HCT116 (cell line): ENCODE measurements at regions not wholly inside any gene's neighbourhood (a gene's known extent, or its start where the extent isn't known, plus 50 kb on each side); places are given as distances from the start of the nearest gene placed in this dataset.
"Not testable (repeated sequence)": the region's sequence is repeated elsewhere in the genome, so short reads cannot be mapped to it uniquely, and the experiment has no call there.

Experiments
- ATAC-seq: fragments of 200-7000 bp; cut with Tn5 transposase; 2 replicates; pipeline ENCODE4 v1.9.1; 2020; ENCODE audit warnings: mild to moderate bottlenecking, moderate library complexity
- BruUV-seq: library from RNA; stranded (reverse); fragments of 400-500 nt; replicated peaks from 2 replicates; lab custom pipeline; 2021; lab: Mats Ljungman, UMichigan
- CTCF ChIA-PET: fragments of 300-600 bp; sonication (Branson Sonifier 250); formaldehyde crosslinking; loops from one replicate; lab custom pipeline; 2021; ENCODE audit warnings: antibody characterized with exemption; lab: Charles Lee
- POLR2A ChIA-PET: fragments of 300-600, 350-600 bp; sonication (Branson Sonifier 250); formaldehyde crosslinking; loops from one replicate; lab custom pipeline; 2021; ENCODE audit warnings: antibody characterized with exemption; lab: Charles Lee
- RAD21 ChIA-PET, 2 experiments: fragments of 300-600 bp; sonication (Branson Sonifier 250); formaldehyde crosslinking; loops; one replicate each; lab custom pipeline; 2023; ENCODE audit warnings: low total read pairs in 2 of 2; ENCODE audit not compliant: uncharacterized antibody in 2 of 2, unreplicated experiment in 2 of 2, low non-redundant PET in 1 of 2; lab: Charles Lee
- DNase-seq: peaks from one replicate; pipeline ENCODE4 v3.0.0-alpha.2; 2010; ENCODE audit warnings: low read depth, low spot score
- H2AFZ ChIP-seq: fragments of 200-600 bp; shearing (Covaris generic), sonication (generic); 2 replicates; pipeline ENCODE4 v1.6.1; 2017; ENCODE audit warnings: low read depth, mixed run types, mixed read lengths, antibody characterized with exemption, low read length; ENCODE audit not compliant: poor library complexity, severe bottlenecking
- H3K27ac ChIP-seq: 2 replicates; pipeline ENCODE4 v1.5.1; 2012; ENCODE audit warnings: low read depth, low read length
- H3K27me3 ChIP-seq: fragments of 200-600 bp; sonication (generic); 2 replicates; pipeline ENCODE4 v1.6.1; 2016; ENCODE audit warnings: mixed run types, low read length, mixed read lengths; ENCODE audit not compliant: insufficient read depth
- H3K36me3 ChIP-seq, 2 experiments: fragments of 200-500 bp in 1 of 2; fragments of 200-600 bp in 1 of 2; sonication (Bioruptor generic) in 1 of 2; sonication (generic) in 1 of 2; 2 replicates each; pipeline versions ENCODE4 v1.5.1 to v1.6.1; 2014 to 2016; ENCODE audit warnings: low read length in 2 of 2, inconsistent platforms in 1 of 2, mixed read lengths in 1 of 2, mixed run types in 1 of 2; ENCODE audit not compliant: insufficient read depth in 2 of 2, control insufficient read depth in 1 of 2
- H3K4me1 ChIP-seq, 2 experiments: fragments of 200-600 bp in 1 of 2; sonication (generic) in 1 of 2; 2 replicates each; pipeline versions ENCODE4 v1.5.1 to v1.6.1; 2012 to 2017; ENCODE audit warnings: low read length in 2 of 2, inconsistent platforms in 1 of 2, mild to moderate bottlenecking in 1 of 2, mixed read lengths in 1 of 2, mixed run types in 1 of 2, moderate library complexity in 1 of 2; ENCODE audit not compliant: insufficient read depth in 2 of 2, control insufficient read depth in 1 of 2
- H3K4me2 ChIP-seq: fragments of 200-600 bp; sonication (generic); 2 replicates; pipeline ENCODE4 v1.6.1; 2017; ENCODE audit warnings: mixed run types, low read length, mixed read lengths
- H3K4me3 ChIP-seq, 2 experiments: fragments of 200-600 bp in 1 of 2; sonication (generic) in 1 of 2; replicated peaks in 1 of 2; 2 replicates each; pipeline ENCODE4 v1.5.1; 2011 to 2016; ENCODE audit warnings: low read length in 2 of 2, control low read depth in 1 of 2, low read depth in 1 of 2, mild to moderate bottlenecking in 1 of 2, mixed read lengths in 1 of 2, mixed run types in 1 of 2
- H3K79me2 ChIP-seq: fragments of 200-600 bp; sonication (generic); 2 replicates; pipeline ENCODE4 v1.6.1; 2017; ENCODE audit warnings: mild to moderate bottlenecking, mixed run types, low read length, moderate library complexity, mixed read lengths; ENCODE audit not compliant: insufficient read depth
- H3K9ac ChIP-seq: fragments of 200-600 bp; sonication (generic); 2 replicates; pipeline ENCODE4 v1.6.1; 2016; ENCODE audit warnings: low read length, mixed read lengths
- H3K9me2 ChIP-seq: fragments of 200-600 bp; sonication (generic), shearing (Covaris generic); 2 replicates; pipeline ENCODE4 v1.6.1; 2017; ENCODE audit warnings: mixed run types, mild to moderate bottlenecking, moderate library complexity; ENCODE audit not compliant: insufficient read depth
- H3K9me3 ChIP-seq, 2 experiments: fragments of 200-500 bp in 1 of 2; fragments of 200-600 bp in 1 of 2; sonication (Bioruptor generic) in 1 of 2; sonication (generic) in 1 of 2; 2 replicates each; pipeline ENCODE4 v1.6.1; 2014 to 2017; ENCODE audit warnings: low read length in 2 of 2, mixed read lengths in 2 of 2, inconsistent platforms in 1 of 2, low read depth in 1 of 2, mild to moderate bottlenecking in 1 of 2, mixed run types in 1 of 2, moderate library complexity in 1 of 2; ENCODE audit not compliant: control insufficient read depth in 1 of 2, insufficient read depth in 1 of 2
- H4K20me1 ChIP-seq: fragments of 200-600 bp; sonication (generic), shearing (Covaris generic); 2 replicates; pipeline ENCODE4 v1.6.1; 2017; ENCODE audit warnings: mixed run types, mild to moderate bottlenecking, moderate library complexity; ENCODE audit not compliant: insufficient read depth
- CEBPB ChIP-seq: IDR thresholded peaks from 2 replicates; pipeline ENCODE4 v1.6.1; 2012; ENCODE audit warnings: low read depth
- EZH2phosphoT487 ChIP-seq: fragments of 200-600 bp; IDR thresholded peaks from 2 replicates; pipeline ENCODE4 v1.6.1; 2018; ENCODE audit warnings: antibody characterized with exemption, borderline replicate concordance
- SP1 ChIP-seq: IDR thresholded peaks from 2 replicates; pipeline ENCODE4 v1.6.1; 2012; ENCODE audit warnings: low read depth
- SRF ChIP-seq: IDR thresholded peaks from 2 replicates; pipeline ENCODE4 v1.6.1; 2012; ENCODE audit warnings: low read depth
- intact Hi-C: fragments of 100-400 bp; cut with micrococcal nuclease; formaldehyde crosslinking; loops from 2 replicates; pipeline ENCODE4 v1.10.0; 2022
- TF ChIP-seq, protein P1 (sequence below), 3 experiments: fragments of 200-600 bp in 1 of 3; sonication (generic) in 1 of 3; IDR thresholded peaks in 2 of 3; conservative IDR thresholded peaks in 1 of 3; 2 replicates each; pipeline ENCODE4 v1.5.1; 2012 to 2017; ENCODE audit warnings: low read depth in 2 of 3, low read length in 2 of 3, antibody characterized with exemption in 1 of 3, borderline replicate concordance in 1 of 3, control low read depth in 1 of 3, mild to moderate bottlenecking in 1 of 3, mixed read lengths in 1 of 3, mixed run types in 1 of 3, moderate library complexity in 1 of 3; ENCODE audit not compliant: insufficient read depth in 1 of 3

DNA sequence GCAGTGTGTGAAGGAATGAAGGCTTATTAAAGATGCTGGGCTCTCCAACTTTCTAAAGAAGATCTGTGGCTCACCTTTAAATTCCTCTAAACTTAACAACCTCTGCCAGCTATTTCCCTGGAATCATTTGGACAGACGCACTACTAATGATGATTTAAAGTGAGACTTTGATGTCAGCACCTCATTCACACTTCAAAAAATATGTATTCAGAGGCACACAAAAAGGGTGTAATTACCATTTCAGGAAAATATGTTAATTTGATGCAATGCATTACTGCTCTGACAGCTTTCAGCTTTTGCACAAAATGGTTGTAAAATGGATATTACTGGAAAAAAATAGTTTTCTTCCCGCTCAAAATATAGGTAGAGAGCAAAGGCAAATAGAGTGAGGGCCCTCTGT lies 423.9 kb upstream of the ASIC2 start (continued):
- TF ChIP-seq CEBPB, result no peak
- no peak for TF ChIP-seq EZH2phosphoT487
- TF ChIP-seq SP1, result no peak
- TF ChIP-seq, all 23 proteins: peak for 0

DNA sequence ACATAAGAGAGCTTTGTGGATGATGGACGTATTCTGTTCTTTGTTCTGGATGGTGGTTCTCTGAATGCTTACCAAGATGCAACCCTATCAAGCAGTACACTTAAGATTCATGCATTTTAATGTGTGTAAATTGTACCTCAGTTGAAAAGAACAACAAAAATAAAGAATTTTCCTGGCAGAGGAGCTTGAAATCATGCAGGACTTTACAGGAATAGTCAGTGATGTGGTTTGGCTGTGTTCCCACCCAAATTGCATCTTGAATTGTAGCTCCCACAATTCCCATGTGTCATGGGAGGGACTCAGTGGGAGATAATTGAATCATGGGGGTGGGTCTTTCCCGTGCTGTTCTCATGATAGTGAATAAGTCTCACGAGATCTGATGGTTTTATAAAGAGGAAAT lies 430.6 kb upstream of the ASIC2 start:
- H3K27ac ChIP-seq, RAD21 ChIA-PET, H2AFZ ChIP-seq, H3K36me3 ChIP-seq, H3K9ac ChIP-seq, intact Hi-C loops, POLR2A ChIA-PET, H3K4me2 ChIP-seq, CTCF ChIA-PET, ATAC-seq, H3K27me3 ChIP-seq, H3K9me2 ChIP-seq, BruUV-seq, DNase-seq, H3K4me1 ChIP-seq, H4K20me1 ChIP-seq, H3K9me3 ChIP-seq, H3K79me2 ChIP-seq, H3K4me3 ChIP-seq: not testable (repeated sequence)

DNA sequence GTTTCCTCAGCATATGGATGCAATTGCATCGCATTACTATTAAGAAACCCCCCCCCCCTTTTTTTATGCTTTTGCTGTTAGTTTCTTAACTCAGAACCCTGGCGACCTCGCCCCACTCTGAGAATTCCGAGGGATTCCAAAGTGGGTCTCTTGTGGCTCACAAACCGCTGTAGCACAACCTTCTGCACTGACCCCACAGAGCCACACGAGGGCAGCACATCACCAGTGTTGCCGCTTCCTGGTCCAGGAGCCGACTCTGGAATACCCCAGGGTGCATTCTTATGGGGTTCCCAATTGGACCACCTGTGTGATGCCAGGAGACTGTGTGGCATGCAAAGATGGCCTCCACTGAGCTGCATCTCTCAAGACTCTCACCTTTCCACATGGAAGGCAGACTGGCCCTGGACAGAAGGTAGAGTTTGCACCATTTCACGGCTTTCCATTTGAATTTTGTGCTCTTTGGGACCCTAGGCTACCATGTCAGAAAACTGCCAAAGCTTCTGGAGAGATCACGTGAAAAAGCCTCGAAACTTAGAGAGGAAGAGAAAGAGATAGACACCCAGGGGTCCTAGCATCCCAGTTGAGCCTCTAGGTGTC lies 432.7 kb upstream of the ASIC2 start:
- ChIA-PET CTCF (no interaction called here), POLR2A (no interaction called here), RAD21 (no interaction called here)
- no peaks in the 10 kb centered on the region for H3K27me3 ChIP-seq
- no peaks in the 10 kb centered on the region for H3K4me1 ChIP-seq
- no peak for ATAC-seq
- intact Hi-C loops, result no loop called here
- BruUV-seq, result no TSS peak
- no peaks in the 10 kb centered on the region for H4K20me1 ChIP-seq
- no peak overlapping the region for H2AFZ ChIP-seq
- no peak overlapping the region for H3K4me2 ChIP-seq
- TF ChIP-seq, protein P1, sequence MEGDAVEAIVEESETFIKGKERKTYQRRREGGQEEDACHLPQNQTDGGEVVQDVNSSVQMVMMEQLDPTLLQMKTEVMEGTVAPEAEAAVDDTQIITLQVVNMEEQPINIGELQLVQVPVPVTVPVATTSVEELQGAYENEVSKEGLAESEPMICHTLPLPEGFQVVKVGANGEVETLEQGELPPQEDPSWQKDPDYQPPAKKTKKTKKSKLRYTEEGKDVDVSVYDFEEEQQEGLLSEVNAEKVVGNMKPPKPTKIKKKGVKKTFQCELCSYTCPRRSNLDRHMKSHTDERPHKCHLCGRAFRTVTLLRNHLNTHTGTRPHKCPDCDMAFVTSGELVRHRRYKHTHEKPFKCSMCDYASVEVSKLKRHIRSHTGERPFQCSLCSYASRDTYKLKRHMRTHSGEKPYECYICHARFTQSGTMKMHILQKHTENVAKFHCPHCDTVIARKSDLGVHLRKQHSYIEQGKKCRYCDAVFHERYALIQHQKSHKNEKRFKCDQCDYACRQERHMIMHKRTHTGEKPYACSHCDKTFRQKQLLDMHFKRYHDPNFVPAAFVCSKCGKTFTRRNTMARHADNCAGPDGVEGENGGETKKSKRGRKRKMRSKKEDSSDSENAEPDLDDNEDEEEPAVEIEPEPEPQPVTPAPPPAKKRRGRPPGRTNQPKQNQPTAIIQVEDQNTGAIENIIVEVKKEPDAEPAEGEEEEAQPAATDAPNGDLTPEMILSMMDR (IDR thresholded peaks at IDR 0.05 in 2 of 3, conservative IDR thresholded peaks at IDR 0.05 in 1 of 3; ENCODE audit: borderline replicate concordance in 1 of 3, insufficient read depth in 1 of 3, low read depth in 2 of 3, low read length in 2 of 3), result peak in 2 of 3 experiments; percentile 59 to 62; a peak in 4 of 6 replicates
- no peak for TF ChIP-seq SRF
- H3K9ac ChIP-seq, result no peak overlapping the region
- peaks cover 0 to 6% of the 10 kb centered on the region in 2 experiments; a peak in 1 of 4 replicates for H3K9me3 ChIP-seq
- H3K79me2 ChIP-seq, result no peaks in the 10 kb centered on the region
- H3K27ac ChIP-seq, result no peak overlapping the region
- no peak for DNase-seq
- H3K9me2 ChIP-seq, result no peaks in the 10 kb centered on the region
- H3K4me3 ChIP-seq, result no peak overlapping the region
- no peaks in the 10 kb centered on the region for H3K36me3 ChIP-seq
